NK-92 treated with Interleukin-12 subunit alpha and Interleukin-12 subunit beta, amount 100 ng/mL, for 24 hours (cell line): ENCODE measurements at regions not wholly inside any gene's neighbourhood (a gene's known extent, or its start where the extent isn't known, plus 50 kb on each side); places are given as distances from the start of the nearest gene placed in this dataset.

Experiments
- DNase-seq: peaks from one replicate; lab custom pipeline; 2025; lab: John Stamatoyannopoulos, UW

DNA sequence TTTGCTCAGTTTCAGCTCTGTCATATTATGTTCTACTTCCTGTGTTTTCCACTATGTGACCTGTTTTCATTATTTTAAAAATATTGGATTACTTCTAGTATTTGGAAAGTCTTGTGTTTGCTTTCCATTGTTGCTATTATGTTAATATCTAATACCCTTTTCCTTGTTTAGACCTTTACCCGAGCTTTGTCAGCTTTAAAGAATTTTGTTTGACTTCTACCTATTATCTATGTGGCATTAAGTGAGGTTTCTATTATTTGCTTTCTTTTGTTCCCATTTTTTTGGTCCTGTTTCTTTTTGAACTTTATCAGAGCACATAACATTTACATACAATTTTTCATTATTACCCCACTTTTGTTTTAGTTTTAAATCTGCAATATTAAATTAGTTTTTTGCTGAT lies 202.7 kb downstream of the MANEA start:
- no peak for DNase-seq

DNA sequence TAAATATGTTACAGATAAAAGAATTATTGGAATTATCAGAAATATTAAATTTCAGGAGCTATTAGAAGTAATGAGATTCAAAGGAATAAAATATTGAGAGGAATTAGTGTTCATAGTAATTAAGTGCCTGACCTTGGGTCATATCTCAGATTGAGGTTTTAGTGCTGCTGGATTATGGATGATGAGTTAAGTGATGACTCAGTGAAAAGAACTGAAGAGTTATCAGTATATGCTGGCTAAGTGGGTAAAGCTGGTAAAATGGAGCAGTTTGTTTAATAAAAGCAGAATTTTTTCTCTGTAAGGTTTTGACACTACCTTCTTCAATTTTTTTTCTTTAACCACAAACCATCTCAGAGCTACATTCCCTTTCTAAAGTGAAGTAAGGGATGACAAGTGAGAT lies 206.7 kb downstream of the MANEA start:
- no peak for DNase-seq

DNA sequence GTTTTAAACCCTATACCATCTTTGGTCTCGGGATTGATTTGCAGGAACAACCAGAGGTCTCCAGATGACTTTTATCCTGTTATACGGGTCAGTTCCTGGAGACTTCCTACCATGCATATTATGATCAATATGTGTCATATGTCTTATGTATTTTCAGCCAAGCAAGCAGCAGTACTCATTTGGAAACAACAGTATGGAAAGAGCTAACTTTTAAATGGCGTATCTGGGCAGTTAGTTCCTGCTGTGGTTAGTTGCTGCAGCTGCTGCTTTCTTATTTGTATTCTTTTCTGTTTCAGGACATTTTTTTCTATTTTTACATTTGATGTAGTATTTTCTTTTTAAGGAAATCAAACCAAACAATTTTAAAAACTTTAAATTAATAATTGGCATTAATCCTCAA lies 207.5 kb downstream of the MANEA start:
- no peak for DNase-seq

DNA sequence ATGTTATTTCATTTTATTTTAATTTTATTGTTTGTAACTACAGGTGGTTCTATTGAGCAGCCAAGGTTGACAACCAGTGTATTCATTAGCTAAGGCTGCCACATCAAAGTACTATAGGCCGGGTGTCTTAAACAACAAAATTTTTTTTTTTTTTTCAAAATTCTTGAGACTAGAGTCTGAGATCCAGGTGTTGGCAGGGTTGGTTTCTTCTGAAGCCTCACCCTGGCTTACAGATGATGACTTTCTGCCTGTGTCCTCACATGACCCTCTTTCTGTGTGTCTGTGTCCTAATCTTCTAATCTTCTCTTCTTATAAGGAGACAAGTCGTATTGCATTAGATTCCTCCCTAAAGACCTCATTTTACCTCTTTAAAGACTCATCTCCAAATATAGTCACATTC lies 208.4 kb downstream of the MANEA start:
- DNase-seq, result no peak

DNA sequence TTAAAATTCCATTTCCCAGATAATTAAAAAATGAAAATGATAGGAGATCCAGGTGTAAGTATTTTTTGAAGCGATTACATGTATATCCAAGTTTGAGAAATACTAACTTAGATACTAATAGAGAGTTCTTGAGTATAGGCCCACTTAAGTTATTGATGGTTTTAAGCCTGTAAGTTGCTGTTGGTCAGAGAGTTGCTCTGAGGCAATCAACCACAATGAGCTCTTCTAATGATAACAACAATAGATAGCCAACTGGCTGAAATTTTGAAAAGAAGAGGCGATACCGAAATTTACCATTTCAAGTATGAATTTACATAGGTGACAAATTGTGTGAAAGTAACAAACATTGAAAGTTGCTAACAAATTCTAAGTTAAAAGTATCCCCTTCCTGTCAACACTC lies 209.5 kb downstream of the MANEA start:
- DNase-seq, result no peak

DNA sequence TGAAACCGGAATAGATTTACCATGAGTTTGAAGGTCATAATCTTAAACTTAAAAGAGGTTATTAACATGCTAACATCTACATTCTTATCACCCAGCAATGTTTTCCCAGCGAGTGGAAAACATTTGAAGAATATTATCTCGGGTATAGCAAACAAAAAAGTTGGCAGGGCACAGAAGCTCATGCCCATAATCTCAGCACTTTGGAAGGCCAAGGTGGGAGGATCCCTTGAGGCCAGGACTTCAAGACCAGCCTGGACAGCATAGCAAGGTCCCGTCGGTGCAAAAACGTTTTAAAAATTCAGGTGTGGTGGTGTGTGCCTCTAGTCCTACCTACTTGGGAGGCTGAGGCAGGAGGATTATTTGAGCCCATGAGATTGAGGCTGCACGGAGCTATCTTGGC lies 213.5 kb downstream of the MANEA start:
- DNase-seq, result no peak

DNA sequence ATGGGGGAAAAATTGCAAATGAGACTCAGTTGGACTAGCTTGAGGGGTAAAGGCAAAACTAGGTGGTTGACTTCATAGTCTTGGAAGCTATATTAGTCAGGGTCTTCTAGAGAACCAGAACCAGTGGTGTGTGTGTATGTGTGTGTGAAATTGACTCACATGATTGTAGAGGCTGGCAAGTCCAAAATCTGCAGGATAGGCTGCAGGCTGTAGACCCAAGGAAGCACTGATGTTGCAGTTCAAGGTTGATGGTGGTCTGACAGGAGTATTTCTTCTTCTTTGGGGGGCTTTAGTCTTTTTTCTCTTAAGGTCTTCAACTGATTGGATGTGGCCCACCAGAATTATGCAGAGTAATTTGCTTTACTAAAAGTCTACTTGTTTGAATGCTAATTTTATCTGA lies 217.4 kb downstream of the MANEA start:
- no peak for DNase-seq

DNA sequence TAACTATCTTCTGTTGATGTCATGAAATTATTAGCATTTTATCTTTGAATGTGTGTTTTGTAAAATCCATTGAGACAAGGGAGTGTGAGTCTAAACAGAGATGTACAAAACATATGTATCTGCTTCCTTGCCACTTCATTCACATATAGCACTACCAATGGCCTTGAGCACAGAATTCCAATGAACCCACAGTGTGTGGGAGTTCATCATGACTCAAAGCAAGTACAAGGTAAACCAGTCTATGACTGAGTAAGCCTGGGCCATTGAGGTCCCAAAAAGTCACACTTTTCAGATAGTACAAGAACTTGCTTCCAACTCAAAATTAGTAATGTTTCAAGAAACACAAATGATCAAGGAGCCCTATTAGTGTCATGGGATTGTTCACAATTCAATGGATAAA lies 218.6 kb downstream of the MANEA start:
- DNase-seq, result no peak

DNA sequence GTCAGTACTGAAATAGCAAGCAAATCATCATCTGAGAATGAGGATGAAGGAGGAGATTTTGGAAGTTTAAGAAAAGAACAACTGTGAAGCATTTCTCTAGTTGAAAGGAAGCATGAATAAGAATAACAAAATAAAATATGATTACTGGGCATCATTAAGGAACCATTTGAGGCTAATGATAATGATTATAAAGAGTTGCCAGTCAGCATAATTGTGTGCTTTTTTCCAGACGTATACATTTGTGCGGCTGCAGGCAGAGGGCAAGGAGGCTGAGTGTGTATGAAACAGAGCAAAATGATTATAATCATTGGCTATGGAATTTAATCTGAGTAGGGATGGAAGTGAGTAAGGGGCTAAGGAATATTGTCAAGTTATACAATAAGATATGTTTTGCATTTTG lies 218.7 kb upstream of the FUT9 start:
- DNase-seq, result no peak

DNA sequence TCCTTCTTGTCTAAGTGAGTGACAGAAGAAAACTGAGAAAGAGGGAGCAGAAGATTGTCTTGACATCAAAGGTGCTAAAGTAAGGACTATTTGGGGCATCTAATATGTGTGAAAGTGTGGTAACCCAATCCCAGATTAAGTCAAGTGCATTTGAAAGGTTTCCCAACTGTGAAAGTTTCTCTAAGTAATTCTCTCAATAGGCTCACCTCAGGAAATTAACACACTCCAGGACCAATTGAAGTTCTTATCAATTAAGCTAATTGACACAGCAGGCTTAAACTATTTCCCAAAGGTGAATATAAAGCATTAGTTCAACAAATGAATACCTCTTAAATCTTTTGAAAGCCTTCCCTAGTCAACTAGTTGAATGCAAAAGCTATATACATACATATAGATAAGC lies 212.8 kb upstream of the FUT9 start:
- DNase-seq, result no peak

DNA sequence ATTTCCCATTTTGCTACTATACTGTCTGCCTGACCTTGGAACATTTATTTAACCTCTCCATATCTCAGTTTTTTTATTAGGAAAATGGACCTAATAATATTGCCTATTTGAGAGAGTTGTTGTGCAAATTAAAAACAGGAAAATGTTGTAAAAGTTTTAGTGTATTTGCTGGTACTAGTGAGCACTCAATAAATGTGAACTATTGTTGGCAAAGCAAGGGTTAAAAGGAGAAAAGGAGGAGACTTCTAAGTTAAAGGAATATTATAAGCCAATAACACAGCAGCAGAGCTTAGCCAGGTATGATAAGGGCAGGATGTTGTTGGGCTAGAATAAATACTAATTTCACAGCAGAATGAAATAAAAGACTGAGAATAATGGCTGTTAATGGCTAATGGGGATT lies 211.9 kb upstream of the FUT9 start:
- DNase-seq, result no peak

DNA sequence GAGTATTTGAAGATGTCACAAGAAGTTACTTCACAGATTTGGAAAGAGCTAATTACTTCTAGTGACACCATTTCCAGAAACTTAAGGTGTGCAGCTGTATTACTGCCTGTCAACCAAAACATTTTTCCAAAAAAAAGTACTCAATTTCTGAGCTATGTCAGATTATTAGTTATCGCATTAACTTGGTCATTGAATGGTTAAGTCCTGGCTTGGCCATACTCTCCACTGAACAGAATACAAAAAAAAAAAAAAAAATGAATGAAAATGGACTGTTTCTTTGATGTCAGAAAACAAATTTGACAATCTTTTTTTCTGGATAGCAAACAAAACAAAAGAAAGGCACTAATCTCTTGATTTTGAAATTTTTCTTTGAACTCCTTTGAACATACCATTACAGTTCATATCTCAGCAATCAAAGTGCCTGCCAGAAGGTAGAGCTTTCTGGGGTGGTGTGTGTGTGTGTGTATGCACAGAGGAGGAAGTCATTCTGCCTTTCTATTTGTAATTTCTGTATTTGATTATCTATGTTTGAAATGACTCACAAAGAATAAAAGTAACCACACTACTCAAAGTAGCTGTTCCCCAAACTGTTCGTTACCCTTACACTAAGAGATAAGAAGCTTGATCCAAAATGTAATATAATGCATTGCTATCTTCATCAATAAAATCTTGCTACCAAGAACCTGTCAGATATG lies 210.8 kb upstream of the FUT9 start:
- DNase-seq, result no peak

DNA sequence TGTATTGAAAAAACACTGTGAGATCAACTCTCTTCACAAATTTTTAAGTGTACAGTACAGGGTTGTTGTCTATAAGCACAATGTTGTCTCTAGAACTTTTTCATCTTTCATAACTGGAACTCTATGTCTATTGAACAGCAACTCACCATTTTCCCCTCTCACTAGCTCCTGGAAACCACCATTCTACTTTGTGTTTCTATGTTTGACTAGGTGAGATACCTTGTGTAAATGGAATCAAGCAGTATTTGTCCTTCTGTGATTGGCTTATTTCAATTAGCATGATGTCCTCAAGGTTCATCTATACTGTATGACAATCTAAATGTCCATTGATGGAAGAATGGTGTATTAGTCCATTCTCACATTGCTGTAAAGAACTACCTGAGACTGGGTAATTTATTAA lies 210.1 kb upstream of the FUT9 start:
- no peak for DNase-seq

DNA sequence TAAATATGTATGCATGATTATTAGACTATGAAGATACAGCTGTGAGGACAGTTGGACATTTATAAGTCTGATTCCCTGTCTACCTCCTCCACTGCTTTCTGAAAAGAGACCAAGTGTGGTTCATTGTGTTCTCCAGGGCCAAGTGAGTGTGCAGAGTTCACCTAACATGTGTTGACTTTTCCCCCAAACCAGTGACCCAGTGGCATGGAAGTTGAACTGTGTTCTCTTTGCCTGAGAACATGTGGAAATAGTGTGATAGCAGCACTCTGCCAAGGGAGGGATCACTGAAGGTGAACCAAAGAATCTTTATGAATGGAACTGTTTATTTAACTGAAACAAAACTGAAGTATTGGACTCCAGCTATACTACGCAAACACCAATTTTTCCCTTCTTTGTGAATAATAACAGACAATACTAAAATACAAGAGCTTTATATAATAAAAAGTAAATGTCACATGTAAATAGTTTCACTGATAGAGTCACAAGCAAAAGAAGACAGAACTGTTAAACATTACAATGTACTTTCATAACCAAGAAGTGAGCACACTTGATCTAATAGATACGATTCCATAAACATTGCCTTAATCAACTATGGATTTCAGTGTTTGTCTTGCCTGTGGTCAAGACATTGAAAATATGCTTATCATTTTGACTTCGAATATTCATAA lies 200.3 kb upstream of the FUT9 start:
- no peak for DNase-seq

DNA sequence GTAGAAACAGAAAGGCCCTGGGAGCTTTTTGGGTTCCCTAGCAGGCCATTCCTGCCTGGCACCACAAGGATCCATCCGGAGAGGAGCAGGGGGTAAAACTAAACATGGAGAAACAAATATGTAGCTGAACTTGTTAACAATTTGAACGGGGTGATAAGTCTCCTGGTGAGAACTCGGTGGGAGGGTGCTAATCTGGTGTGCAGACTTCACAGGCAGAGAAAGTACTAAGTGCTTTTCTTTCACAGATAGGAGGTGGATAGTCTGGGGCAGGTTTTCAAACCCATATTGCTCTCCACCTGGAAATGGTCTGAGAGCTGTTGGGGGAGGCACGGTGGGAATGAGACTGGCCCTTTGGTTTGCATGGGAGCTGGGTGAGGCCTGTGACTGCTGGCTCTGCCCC lies 196.3 kb upstream of the FUT9 start:
- DNase-seq, result no peak

DNA sequence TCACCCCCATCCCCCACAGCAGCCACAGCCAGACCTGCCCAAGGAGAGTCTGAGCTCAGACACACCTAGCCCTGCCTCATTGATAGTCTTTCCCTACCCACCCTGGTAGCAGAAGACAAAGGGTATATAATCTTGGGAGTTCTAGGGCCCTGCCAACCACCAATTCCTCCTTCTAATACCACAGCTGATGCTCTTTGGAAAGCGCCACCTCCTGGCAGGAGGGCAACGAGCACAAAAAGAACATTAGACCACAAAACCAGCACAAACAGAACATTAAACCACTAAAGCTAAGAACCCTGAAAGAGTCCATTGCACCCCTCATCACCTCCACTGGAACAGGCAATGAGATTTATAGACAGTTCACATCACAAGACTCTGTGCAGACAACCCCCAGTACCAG lies 195.8 kb upstream of the FUT9 start:
- DNase-seq, result no peak

DNA sequence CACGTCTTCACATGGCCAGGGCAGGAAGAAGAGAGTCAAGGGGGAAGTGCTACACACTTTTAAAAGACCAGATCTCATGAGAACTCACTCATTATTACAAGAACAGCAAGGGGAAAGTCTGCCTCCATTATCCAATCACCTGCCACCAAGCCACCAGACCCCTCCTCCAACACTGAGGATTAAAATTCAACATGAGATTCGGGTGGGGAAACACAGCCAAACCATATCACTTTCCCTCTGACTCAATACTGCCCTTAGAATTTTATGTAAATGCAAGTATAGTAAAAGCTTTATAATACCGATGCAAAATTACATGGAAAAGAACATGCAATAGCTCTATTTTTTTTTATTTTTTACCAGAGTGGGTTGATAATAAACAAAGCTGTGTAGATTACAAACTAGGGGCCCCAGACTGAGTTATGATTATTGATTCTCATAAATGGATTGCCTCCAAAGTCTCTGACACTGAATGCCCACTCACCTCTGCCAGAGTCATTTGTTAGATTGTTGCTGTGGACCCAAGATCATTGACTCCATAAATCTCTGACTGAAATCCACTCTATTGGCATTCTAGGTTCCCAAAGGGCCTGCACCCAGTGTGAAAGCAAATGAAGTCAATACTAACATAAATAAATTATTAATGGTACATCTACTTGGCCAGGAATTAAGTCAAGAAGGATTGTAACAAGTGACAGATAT lies 184.8 kb upstream of the FUT9 start:
- DNase-seq, result no peak

DNA sequence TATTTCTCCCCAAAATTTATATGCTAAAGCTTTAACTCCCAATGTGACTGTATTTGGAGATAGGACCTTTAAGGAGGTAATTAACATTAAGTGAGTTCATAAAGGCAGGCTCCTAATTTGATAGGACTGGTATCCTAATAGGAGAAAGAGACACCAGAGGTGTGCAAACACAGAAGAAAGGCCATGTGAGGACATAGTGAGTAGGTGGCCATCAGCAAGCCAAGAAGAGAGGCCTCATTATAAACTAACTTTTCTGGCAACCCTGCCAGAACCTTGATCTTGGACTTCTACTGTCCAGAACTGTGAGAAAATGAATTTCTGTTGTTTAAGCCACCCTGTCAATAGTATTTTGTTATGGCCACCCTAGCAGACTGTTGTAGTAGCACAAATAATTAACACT lies 177.9 kb upstream of the FUT9 start:
- DNase-seq, result no peak

DNA sequence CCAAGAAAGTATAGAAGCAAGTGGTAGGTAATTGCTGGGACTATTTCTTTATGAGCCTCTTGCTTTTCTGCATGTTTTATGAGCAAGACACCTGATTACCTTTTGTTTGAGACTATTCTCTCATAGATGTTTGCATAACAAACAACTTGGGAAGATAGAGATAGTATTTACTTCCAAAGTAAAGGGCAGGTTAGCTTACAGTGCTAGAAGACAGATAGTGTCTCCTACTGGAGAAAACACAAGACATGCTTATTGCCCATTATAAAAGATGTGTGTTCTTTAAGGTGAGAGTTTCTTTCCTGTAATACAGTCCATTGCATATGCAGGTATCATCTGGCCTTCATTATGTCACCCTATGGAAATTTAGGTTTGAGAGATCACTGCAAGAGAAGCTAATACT lies 174.2 kb upstream of the FUT9 start:
- no peak for DNase-seq

DNA sequence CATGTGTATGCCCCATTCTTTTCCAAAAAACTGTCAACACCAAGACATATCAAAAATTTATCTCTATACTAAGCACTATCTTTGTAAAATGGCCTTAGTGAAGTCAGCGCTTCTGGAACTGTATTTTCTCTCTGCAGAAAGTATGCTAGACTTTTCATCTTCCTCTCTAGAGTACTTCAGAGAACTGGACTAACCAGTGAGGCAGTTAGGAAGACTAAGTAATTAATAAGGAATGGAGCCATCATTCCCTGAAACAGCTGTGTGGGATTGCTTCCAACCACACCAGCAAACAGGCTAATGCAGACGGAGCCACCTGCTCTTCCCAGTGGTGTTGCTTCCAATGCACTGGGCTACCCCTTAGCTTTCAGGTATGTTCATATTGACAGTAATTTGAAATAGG lies 169.1 kb upstream of the FUT9 start:
- DNase-seq, result no peak

DNA sequence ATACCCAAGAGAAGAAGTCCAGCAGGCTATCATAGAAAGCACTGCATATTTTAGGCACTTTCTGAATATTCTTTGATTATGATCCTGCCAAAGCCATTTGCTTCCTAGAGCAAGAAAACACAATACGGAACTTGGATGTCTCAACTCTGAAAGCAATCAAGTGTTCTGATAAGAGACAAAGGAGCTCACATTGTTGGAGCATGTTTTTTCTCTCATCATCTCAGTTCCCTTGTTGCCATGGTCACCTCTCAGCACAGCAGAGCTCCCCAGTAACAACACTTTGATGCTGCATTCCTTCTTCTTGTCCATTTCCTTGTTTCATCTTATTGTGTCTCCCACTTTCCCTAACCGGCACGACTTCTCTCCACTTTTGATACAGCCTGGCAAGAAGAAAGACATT lies 168.7 kb upstream of the FUT9 start:
- no peak for DNase-seq

DNA sequence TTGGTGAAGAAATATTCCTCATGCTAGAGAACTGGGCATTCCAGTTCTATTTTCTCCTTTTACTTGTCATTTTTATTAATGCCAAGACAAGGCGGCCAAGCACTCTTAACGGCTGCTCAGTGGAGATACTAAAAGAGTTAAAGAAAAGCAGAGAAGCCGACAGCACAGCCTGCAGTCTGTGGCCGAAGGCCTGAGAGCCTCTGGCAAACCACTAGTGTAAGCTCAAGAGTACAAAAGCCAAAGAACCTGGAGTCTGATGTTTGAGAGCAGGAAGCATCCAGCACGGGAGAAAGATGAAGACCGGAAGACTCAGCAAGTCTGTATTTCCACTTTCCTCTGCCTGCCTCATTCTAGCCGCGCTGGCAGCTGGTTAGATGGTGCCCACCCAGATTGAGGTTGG lies 167.1 kb upstream of the FUT9 start:
- DNase-seq, result no peak

DNA sequence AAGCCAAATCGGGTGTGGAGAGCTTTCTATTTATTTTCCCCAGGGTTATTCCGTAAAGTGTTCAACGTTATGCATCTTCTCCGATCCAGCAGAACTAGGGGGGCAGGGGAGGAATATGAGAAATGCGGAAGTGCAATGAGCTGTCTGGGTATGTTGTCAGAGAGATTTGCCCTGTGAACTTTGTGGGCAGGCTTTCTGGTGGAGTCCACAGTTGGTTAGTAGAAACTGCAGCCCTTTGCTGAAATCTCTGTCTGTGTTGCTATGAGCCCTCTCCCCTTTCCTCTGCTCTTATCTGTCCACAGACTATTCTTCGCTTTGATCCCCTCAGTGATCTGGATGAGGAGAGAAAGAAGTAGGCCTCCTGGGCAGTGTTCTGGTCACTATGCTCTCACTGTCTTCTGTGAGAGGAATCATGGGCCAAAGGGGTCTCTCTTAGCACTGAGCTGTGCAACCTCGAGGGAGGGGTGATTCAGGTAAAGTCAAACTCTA lies 158.9 kb upstream of the FUT9 start:
- DNase-seq, result no peak

DNA sequence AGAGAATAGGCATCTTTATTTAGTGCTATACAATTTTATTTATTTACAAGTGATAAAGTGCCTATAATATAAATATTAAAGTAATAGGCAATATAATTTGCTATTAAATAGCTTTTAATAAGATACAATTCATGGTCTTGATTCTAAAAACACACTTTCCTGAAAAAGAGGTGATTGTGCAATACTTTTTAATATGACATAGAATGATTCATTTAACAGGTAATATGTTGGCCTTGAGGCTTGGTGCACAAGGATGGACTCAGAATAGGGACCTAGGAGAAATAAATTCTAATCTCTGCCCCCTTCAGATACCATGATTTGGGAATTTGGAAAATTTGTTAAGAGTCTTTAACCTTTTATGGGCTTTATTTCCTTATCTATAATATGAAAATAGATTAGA lies 149.9 kb upstream of the FUT9 start:
- no peak for DNase-seq
